ENCODE measurements at regions not wholly inside any gene's neighbourhood (a gene's known extent, or its start where the extent isn't known, plus 50 kb on each side); places are given as distances from the start of the nearest gene placed in this dataset.

DNA sequence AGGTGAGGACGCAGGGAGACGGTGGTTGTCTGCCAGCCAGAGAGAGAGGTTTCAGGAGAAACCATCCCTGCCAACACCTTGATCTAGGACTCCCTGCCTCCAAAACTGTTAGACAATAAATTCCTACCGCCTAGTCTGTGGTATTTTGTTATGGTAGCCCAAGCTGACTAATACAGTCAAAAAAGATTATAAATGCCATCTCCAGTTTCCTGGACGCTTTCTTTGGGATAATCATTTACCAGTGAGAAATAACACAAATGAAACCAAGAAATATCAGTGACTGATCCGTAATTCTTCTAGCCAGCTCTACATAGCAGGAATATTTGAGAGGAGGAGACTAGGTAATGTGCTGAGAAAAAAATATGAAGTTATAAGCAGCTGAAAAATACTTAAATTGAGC is 707.8 kb upstream of the LMCD1 start:
- no peak overlapping the region for H3K4me3 ChIP-seq (ENCODE audit: low read depth, low read length)
- no peak for DNase-seq (ENCODE audit: low read depth)

DNA sequence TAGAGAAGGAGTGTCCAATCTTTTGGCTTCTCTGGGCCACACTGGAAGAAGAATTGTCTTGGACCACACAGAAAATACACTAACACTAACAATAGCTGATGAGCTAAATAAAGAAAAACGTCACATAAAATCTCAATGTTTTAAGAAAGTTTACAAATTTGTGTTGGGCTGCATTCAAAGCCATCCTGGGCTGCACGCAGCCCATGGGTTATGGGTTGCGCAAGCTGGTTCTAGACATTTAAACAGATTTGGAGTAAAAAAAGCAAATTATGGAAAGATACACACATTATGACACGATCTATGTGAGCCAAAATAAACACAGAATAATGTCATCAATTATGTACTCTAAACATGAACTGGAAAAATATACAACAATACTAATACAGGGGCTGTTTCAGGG is 703.3 kb upstream of the LMCD1 start:
- H3K4me3 ChIP-seq (ENCODE audit: low read depth, low read length) = no peak overlapping the region
- DNase-seq (ENCODE audit: low read depth) = no peak

DNA sequence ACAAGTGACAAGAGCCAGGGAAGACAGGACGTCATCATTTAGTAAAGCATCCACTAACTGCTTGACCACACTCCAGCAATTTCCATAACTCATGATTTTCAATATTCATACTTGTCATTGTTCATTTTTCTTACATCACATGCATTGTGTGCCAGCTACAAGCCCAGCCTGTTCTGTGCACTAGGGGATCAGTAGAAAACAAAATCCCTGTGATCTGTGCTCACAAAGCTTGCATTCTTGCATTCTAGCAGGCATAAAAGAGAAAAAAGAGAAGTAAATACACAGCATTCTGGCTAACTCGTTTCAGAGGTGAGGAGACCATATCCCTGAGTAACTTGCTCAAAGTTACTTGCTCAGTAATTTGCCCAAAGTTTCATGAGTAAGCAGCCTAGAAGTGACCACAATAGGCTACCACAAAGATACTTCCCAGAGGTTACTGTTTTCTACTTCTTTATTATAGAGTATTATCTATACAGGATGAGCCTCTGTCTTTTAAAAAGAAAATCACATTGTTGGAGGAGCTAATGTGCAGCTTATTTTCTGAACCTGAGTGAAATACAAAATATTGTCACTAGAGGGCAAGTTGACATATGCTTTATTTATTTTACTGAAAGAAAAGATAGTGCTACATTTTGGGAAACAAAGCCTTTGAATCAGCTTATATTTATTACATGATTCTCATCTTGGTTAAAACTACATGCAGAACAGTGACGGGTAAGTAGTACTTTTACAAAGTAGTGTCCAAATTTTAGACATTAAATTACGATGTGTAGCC is 701.4 kb upstream of the LMCD1 start:
- no peak overlapping the region for H3K4me3 ChIP-seq (ENCODE audit: low read depth, low read length)
- no peak for DNase-seq (ENCODE audit: low read depth)

DNA sequence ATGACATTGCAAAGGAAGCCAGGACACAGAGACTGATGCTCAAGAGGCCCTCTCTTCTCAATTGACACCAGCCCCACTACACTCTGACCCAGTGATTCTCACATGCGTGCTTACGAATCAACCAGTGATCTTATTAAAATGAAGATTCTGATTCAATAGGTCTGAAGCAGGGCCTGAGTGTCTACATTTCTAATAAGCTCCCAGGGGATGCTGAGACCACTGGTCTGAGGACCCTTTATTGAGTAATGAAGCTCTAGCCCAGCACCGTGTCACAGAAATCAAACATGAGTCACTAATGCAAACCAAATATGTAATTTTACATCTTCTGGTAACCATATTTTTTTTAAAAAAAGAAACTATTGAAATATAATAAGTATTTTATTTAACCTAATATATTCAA is 689.1 kb upstream of the LMCD1 start:
- DNase-seq (ENCODE audit: low read depth) = no peak
- H3K4me3 ChIP-seq (ENCODE audit: low read depth, low read length) = no peak overlapping the region

DNA sequence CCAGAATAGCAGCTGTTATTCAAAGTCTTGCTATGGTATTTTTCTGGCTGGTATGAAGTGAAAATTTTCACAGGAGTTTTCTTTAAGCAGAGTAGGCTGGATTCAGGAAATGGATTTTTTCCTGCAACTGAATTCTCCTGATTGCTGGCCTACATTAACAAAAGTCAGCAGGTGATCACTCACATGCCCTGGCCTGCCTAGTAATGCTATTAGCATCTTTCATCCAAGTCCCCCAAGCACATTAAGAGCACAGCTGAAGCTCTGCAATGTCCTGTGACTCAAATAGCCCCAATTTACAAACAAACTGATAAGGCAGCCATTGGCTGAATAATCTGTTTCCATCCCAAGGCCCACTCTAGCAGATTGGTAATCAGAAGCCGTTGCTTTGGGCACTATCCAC is 688.3 kb upstream of the LMCD1 start:
- DNase-seq (ENCODE audit: low read depth) = no peak
- no peak overlapping the region for H3K4me3 ChIP-seq (ENCODE audit: low read depth, low read length)

DNA sequence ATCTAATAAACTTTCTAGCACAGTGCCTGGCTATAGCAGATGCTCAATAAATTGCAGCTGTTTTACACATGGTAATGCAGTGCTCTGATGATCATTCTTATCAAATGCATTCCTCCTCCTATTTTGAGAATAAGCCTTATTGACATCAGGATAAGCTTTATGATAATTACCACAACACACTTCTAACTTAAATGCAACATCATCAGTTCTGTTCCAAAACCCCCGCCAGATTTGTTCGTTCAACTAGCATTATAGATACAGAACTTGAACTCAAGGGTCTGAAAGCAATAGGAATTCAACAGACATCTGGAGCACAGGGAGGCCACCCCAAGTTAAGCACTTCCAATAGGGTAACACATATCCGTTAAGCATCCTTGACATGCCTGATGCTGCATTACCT is 684.4 kb upstream of the LMCD1 start:
- DNase-seq (ENCODE audit: low read depth) = no peak
- no peak overlapping the region for H3K4me3 ChIP-seq (ENCODE audit: low read depth, low read length)

DNA sequence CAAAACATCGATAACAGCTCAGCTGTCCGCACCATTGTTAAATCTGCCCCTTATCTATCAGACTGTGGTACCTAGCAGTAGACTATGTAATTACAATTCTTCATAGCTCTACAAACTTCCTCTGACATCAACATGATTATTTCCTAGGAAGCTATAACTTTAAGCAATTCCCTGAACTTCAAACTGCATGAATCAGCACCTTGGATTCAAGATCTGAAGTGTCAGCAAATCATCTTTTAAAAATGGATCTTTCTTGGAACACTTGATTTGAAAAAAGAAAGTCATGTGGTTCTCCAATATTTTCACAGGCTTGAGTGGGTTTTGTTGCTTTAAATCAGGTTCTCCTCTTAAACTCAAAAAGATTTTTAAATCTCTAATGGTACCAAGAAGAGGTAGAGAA is 680.7 kb upstream of the LMCD1 start:
- no peak for DNase-seq (ENCODE audit: low read depth)
- H3K4me3 ChIP-seq (ENCODE audit: low read depth, low read length) = no peak overlapping the region

DNA sequence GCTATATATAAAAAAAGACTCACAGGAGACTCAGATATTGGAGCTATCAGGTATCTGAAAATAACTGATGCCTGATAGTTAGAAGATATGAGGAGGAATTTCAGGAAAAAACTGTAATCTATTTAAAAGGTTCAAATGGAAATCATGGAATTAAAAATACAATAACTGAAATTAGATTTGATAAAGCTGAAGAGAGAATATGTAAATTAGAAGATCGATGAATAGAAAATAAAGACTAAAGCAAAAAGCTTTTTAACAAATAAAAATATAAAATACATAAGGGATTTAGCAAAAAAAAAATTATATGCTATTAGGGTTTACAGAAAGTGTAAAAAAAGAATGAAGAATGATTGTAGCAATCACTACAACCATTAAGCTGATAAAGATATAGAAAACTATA is 679.8 kb upstream of the LMCD1 start:
- H3K4me3 ChIP-seq (ENCODE audit: low read depth, low read length) = no peak overlapping the region
- DNase-seq (ENCODE audit: low read depth) = no peak

DNA sequence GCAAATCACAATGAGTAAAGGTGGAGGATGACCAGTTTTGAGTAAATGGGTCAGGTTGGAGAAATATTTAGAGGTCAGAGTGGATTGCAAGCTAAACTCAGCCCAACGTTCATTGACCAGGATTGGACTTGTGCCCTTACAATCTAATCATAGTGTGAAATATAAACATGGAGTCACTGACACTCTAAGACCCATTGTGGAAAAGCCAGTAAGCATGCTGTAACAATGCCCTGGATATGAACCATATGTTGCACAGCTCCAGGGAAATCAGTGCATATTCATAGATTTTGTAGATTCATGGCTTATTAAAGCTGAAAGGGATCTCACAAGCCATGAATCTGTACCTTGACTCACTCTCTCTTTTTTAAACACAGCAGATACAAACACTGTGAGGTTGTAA is 660.2 kb upstream of the LMCD1 start:
- H3K4me3 ChIP-seq (ENCODE audit: low read depth, low read length) = no peak overlapping the region
- no peak for DNase-seq (ENCODE audit: low read depth)

DNA sequence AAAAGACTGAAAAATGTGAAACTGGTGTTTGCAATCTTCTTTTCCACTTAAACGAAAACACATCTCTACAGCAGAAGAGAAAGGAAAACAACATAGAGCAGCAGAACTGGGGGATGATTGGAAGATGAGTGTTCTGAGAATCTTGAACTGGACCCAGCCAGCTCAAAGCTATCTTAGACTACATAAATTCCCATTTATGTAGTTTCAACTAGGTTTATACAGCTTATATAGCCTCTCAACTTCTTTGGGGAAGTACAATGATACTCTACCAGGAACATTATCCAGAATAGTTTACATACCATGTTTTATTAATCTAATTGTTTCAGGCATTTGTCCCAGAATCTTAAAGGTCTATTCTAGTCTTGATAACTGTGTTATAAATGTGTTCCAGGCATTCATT is 658.2 kb upstream of the LMCD1 start:
- no peak overlapping the region for H3K4me3 ChIP-seq (ENCODE audit: low read depth, low read length)
- DNase-seq (ENCODE audit: low read depth) = no peak

DNA sequence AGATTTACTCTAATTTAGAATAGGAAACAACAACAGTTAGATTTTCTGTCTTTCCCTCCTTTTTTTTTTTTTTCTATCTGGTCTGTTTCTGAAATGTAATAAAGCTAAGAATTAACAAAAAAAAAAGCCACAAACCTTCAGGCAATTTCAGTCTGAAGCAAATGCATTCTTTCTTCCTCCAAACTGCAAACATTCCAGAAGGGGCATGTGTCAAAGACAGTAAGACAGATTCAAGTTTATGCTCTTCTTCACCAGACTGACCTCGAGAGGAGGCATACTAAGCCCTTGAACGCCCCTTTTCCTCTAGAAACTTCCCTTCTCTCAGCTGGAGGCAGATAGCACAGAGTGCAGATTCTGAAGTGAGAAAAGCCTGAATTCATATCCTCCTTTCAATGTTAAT is 654.6 kb upstream of the LMCD1 start:
- H3K4me3 ChIP-seq (ENCODE audit: low read depth, low read length) = no peak overlapping the region
- DNase-seq (ENCODE audit: low read depth) = no peak

DNA sequence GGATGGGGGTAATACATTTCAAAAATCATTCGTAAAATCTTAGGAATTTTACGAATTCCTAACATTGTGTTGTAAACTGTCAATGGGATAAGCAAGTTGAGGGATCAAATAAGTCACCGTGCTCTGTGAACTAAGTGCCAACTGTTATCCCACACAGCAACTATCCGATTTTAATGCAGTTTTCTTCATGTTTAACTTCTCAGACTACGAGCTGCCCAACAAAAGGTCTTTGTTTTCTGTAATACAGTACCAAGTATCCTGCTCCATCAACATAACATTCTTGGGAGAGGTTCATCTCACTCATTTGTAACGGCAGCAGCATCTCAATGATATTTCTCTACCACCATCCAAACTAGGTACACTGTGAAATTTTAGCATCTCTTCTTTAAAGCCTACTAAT is 654.1 kb upstream of the LMCD1 start:
- no peak for DNase-seq (ENCODE audit: low read depth)
- H3K4me3 ChIP-seq (ENCODE audit: low read depth, low read length) = no peak overlapping the region

DNA sequence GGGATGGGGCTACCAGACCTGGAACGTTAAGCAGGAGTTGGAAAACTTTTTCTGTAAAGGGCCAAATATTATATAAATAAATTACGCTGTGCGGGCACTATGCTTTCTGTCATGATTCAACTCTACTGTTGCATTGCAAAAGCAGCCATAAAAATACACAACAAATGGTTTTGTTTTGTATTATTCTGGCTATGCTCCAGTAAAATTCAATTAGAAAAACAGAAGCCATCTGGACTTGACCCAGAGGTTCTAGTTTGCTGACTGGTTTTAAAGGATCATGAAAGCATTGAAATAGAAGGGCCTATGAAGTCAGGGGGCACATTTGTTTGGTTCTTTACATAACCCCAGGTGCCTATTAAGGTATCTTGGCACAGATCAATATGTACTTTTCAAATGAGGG is 647.4 kb upstream of the LMCD1 start:
- H3K4me3 ChIP-seq (ENCODE audit: low read depth, low read length) = no peak overlapping the region

DNA sequence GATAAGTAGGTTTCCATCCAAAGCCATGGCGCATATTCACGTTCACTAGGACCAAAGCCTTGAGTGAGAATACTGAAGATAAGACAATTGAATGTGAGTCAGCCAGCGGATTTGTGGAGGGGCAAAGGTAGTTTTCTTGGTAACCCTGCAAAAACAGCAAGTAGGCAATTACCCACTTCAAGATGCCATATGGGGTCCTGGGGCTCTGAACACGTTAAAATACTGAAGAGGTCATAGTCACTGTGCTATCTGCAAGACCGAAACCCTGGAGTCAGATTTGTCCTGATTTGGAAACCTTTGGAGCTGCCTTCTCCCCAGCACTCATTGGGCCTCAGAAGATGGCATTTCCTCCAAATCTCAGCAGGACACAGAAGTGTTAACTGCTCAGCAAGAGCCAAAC is 646.9 kb upstream of the LMCD1 start:
- H3K4me3 ChIP-seq (ENCODE audit: low read depth, low read length) = no peak overlapping the region
- DNase-seq (ENCODE audit: low read depth) = no peak

More for the DNA sequence above, 647.4 kb upstream of the LMCD1 start:
- DNase-seq (ENCODE audit: low read depth) = no peak

DNA sequence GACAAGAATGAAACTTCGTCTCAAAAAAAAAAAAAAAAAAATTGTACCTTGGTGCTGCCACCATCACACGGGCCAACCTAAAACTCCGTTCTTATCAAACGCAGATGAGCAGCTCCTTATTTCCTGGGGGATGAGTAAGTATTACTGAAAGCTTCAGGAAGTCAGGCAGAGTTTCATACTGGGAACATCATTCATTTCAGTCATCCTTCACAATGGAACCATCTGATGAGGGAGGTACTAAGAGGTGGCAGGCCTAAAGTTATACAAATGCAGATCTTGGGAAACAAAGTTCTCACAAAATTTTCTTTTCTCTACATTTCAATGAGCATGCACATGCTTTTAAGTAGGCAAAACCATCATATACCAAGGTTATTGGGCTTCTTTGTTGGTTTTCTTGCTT is 636.0 kb upstream of the LMCD1 start:
- H3K4me3 ChIP-seq (ENCODE audit: low read depth, low read length) = no peak overlapping the region
- no peak for DNase-seq (ENCODE audit: low read depth)

DNA sequence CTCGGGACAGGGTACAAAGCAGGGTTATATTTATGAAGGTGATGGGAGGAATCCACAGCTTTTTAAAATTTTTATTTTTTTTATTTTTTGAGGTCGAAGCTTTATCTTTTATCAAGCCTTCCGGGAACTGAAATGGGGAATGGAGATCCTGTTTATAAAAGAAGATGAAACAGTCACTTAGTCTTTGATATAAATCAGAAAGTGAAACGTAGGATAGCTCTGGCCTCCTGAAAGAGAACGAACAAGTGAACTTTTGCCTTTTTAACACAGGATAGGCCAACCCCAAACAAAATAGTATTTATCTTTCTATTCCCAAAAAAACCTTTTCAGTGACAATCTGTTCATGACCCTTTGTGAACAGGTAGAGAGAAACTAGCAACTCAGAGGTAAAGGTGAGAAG is 634.0 kb upstream of the LMCD1 start:
- no peak overlapping the region for H3K4me3 ChIP-seq (ENCODE audit: low read depth, low read length)
- DNase-seq (ENCODE audit: low read depth) = no peak

DNA sequence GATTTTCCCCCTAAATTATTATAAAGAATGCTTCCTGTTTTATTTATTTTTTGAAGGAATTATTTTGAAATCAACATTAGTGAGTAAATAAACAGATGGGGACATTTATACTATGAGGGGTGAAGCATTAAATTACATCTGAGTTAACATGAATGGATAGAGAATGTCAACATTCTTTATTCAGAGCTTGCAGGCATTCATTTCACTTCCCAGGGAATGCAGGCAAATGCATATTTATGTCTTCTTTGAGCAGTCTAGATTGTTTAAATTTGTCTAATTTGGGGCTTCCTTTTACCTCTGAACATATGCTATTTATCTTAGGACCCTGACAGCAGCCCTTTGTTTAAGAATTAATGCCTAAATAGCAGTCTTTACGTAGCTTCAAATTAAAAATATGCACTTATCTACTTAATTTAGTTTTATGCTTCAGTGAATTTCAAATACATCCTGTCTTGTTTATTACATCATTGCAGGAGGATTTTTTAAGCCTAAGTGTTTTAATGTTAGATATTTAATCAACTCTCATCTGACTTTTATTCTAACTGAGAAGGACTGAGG is 630.5 kb upstream of the LMCD1 start:
- no peak for DNase-seq (ENCODE audit: low read depth)
- H3K4me3 ChIP-seq (ENCODE audit: low read depth, low read length) = no peak overlapping the region

DNA sequence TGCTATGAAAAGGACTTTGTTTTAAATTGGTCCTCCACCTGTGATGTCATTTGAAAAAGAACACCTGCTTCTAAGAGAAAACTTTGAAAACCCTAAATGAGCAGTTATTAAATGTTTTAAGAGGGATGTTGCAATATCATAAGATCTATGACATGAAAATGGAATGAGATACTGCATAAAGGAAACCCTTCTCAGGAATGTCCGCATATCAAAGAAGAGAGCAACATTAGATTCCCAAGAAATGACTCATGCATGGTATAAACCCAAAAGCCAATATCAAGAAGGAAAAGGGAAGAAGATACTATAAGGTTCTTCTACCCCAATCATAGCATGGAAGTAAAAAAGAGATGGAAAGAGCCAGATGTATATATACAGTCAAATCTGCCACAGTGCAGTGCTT is 627.5 kb upstream of the LMCD1 start:
- no peak overlapping the region for H3K4me3 ChIP-seq (ENCODE audit: low read depth, low read length)
- no peak for DNase-seq (ENCODE audit: low read depth)

DNA sequence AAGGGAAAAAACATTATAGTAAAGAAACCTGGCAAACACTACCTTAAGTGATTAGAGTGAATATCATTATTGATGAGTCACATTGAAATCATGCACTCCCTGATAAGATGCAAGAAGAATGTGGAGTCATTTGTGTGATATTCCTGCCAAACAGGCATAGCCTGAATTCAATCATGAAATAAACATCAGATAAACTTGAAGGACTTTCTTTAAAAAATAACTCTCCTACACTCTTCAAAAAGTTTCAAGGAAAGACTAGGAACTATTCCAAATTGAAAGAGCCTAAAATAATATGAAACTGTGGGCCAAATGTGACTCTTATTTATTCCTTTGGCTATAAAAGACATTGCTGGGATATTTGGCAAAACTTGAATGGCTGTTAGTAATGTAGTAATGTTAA is 625.7 kb upstream of the LMCD1 start:
- H3K4me3 ChIP-seq (ENCODE audit: low read depth, low read length) = no peak overlapping the region
- DNase-seq (ENCODE audit: low read depth) = no peak

DNA sequence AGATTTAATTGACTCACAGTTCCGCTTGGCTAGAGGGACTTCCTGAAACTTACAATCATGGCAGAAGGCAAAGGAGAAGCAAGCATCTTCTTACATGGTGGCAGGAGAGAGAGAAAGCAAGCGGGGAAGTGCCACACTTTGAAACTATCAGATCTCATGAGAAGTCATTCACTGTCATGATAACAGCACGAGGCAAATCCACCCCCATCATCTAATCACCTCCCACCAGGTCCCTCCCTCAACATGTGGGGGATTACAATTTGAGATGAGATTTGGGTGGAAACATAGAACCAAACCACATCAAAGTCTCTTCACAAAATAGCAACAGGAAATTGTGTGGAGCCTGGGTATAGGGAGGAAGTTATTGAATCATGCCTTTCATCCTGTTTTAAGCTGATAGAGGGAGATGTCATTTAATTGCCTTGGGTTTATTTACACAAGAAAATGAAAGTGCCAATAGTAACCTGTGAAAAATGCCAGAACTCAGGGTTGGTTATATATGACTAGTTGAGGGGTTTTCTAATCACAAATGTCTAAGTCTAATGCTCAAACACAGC is 624.8 kb upstream of the LMCD1 start:
- H3K4me3 ChIP-seq (ENCODE audit: low read depth, low read length) = no peak overlapping the region
- no peak for DNase-seq (ENCODE audit: low read depth)

DNA sequence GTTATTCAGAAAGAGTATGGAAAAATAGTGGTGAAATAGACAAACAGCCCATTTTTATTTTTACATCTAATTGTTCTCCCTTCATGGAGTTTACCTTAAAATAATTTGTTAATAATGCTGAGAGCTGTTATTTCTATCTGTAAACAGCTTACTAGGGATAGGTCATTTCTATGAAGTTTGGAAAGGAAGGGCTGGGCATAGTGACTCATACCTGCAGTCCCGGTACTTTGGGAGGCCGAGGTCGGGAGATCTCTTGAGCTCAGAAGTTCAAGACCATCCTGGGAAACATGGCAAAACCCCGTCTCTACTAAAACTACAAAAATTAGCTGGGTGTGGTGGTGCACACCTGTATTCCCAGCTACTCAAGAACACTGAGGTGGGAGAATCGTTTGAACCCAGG is 624.3 kb upstream of the LMCD1 start:
- H3K4me3 ChIP-seq (ENCODE audit: low read depth, low read length) = no peak overlapping the region
- no peak for DNase-seq (ENCODE audit: low read depth)
